ENCODE measurements at regions not wholly inside any gene's neighbourhood (a gene's known extent, or its start where the extent isn't known, plus 50 kb on each side); places are given as distances from the start of the nearest gene placed in this dataset.

DNA sequence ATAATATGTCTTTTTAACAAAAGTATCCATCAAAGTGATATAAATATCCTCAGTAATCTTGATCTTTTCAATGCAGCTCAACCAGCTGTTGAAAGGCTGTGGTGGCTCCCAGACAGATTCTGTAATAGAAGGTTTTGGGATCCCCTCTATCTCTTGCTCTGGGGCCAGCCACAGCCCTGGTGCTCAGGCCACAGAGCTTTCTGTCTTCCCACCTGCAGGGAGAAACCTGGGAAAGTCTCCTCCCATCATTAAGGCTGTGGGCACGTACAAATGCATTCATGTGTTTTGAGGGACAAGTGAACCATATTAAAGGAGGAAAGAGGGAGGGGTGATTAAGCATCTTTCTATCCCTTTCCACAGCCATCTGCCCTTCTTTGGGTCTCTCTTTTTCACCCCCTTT, 183.1 kb downstream of the PRDM13 start (continued):
- TF ChIP-seq MYPOP (CRISPR knock-in tag; IDR thresholded peaks at IDR 0.05) (no peak), SYNCRIP (IDR thresholded peaks at IDR 0.05; ENCODE audit: insufficient read depth, low read depth, low read length) (no peak), ZNF678 (CRISPR knock-in tag; IDR thresholded peaks at IDR 0.05) (no peak)

- intact Hi-C loops (cut with micrococcal nuclease; ENCODE audit: unreplicated experiment) = no loop called here
- BruUV-seq (replicated peaks) = no TSS peak
- ATAC-seq = no peak
- no peaks in the 10 kb centered on the region for H3K36me3 ChIP-seq (replicated peaks in 1 of 2; ENCODE audit: control insufficient read depth in 1 of 2, insufficient read depth in 2 of 2, low read length in 2 of 2)
- DNase-seq (ENCODE audit: low spot score) = no peak
- no peaks in the 10 kb centered on the region for H3K4me1 ChIP-seq (ENCODE audit: insufficient read depth, low read length)
- no peak overlapping the region for H3K27ac ChIP-seq (ENCODE audit: extremely low read length, insufficient read depth, low read length)
- H3K4me2 ChIP-seq (ENCODE audit: low read depth, low read length) = no peak overlapping the region
- CTCF ChIA-PET (ENCODE audit: low intra/inter-chr PET ratio, low total read pairs) = no interaction called here
- POLR2A ChIA-PET = no interaction called here
- H3K27me3 ChIP-seq (ENCODE audit: control insufficient read depth in 1 of 2, insufficient read depth in 2 of 2, low read length in 2 of 2) = peaks cover 0 to 7% of the 10 kb centered on the region in 2 experiments; a peak in 1 of 5 replicates
- H3K9me3 ChIP-seq (ENCODE audit: low read length) = no peaks in the 10 kb centered on the region
- H4K20me1 ChIP-seq (ENCODE audit: insufficient read depth, low read length) = no peaks in the 10 kb centered on the region
- no peak for FAIRE-seq
- in situ Hi-C loops (cut with HindIII; ENCODE audit: extremely low pct_ligation_motif_present, low pct_unique_long_range_greater_than_20kb) = no loop called here
- H3K4me3 ChIP-seq (replicated peaks in 1 of 3; ENCODE audit: insufficient read depth in 1 of 3, low read depth in 2 of 3, low read length in 3 of 3) = no peak overlapping the region
- no peak overlapping the region for H2AFZ ChIP-seq (ENCODE audit: low read length)
- H3K9ac ChIP-seq (ENCODE audit: insufficient read depth, low read depth, low read length) = no peak overlapping the region
- no peaks in the 10 kb centered on the region for H3K79me2 ChIP-seq (ENCODE audit: insufficient read depth, low read length)
- TF ChIP-seq, protein P1, sequence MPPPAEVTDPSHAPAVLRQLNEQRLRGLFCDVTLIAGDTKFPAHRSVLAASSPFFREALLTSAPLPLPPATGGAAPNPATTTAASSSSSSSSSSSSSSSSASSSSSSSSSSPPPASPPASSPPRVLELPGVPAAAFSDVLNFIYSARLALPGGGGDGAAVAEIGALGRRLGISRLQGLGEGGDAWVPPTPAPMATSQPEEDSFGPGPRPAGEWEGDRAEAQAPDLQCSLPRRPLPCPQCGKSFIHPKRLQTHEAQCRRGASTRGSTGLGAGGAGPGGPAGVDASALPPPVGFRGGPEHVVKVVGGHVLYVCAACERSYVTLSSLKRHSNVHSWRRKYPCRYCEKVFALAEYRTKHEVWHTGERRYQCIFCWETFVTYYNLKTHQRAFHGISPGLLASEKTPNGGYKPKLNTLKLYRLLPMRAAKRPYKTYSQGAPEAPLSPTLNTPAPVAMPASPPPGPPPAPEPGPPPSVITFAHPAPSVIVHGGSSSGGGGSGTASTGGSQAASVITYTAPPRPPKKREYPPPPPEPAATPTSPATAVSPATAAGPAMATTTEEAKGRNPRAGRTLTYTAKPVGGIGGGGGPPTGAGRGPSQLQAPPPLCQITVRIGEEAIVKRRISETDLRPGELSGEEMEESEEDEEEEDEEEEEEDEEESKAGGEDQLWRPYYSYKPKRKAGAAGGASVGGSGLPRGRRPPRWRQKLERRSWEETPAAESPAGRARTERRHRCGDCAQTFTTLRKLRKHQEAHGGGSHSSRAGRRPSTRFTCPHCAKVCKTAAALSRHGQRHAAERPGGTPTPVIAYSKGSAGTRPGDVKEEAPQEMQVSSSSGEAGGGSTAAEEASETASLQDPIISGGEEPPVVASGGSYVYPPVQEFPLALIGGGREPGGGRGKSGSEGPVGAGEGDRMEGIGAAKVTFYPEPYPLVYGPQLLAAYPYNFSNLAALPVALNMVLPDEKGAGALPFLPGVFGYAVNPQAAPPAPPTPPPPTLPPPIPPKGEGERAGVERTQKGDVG (CRISPR knock-in tag; IDR thresholded peaks at IDR 0.05; ENCODE audit: borderline replicate concordance) = no peak
- TF ChIP-seq, protein P2, sequence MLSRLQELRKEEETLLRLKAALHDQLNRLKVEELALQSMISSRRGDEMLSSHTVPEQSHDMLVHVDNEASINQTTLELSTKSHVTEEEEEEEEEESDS (CRISPR knock-in tag; IDR thresholded peaks at IDR 0.05; ENCODE audit: borderline replicate concordance) = no peak
- TF ChIP-seq EHMT2 (IDR thresholded peaks at IDR 0.05; ENCODE audit: borderline replicate concordance, low read depth, low read length) = no peak
- no peak for TF ChIP-seq ZFP62 (CRISPR knock-in tag; IDR thresholded peaks at IDR 0.05)
- no peak for TF ChIP-seq SMARCC2 (IDR thresholded peaks at IDR 0.05)
- no peak for TF ChIP-seq GFI1 (CRISPR knock-in tag; IDR thresholded peaks at IDR 0.05; ENCODE audit: borderline replicate concordance)
- TF ChIP-seq ZNF704 (CRISPR knock-in tag; IDR thresholded peaks at IDR 0.05; ENCODE audit: borderline replicate concordance) = no peak
- no peak for TF ChIP-seq MLXIP (CRISPR knock-in tag; IDR thresholded peaks at IDR 0.05; ENCODE audit: borderline replicate concordance)
- no peak for TF ChIP-seq NCOR1 (IDR thresholded peaks at IDR 0.05; ENCODE audit: borderline replicate concordance, low read length)
- TF ChIP-seq, protein P3, sequence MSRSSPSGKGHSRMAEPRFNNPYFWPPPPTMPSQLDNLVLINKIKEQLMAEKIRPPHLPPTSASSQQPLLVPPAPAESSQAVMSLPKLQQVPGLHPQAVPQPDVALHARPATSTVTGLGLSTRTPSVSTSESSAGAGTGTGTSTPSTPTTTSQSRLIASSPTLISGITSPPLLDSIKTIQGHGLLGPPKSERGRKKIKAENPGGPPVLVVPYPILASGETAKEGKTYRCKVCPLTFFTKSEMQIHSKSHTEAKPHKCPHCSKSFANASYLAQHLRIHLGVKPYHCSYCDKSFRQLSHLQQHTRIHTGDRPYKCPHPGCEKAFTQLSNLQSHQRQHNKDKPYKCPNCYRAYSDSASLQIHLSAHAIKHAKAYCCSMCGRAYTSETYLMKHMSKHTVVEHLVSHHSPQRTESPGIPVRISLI (CRISPR knock-in tag; IDR thresholded peaks at IDR 0.05; ENCODE audit: borderline replicate concordance) = no peak
These were observed 184.0 kb downstream of the PRDM13 start for GRCh38 chr6:99790679-99791078.
